ENCODE measurements at regions not wholly inside any gene's neighbourhood (a gene's known extent, or its start where the extent isn't known, plus 50 kb on each side); places are given as distances from the start of the nearest gene placed in this dataset. TPM values are rescaled to one million over a fixed set of nuclear protein-coding genes. Genes with fewer than 3 reads are reported as not detected.

DNA sequence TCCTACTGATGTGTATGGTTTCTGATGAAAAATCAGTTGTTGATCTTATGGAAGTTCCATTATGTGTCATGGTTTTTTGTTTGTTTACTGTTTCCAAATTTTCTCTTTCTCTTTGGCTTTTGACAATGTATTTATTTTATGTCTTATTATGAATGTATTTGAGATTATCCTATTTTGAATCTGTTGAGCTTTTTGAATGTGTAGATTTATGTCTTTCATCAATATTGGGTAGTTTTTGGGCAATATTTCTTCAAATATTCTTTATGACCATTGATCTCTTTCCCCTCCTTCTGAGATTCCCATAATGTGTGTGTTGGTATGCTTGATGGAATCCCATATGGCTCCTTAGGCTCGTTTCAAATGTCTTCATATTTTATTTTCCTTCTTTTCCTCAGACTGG lies 80.5 kb upstream of the FAM47C start:
- no peak for DNase-seq (ENCODE audit: low spot score)

DNA sequence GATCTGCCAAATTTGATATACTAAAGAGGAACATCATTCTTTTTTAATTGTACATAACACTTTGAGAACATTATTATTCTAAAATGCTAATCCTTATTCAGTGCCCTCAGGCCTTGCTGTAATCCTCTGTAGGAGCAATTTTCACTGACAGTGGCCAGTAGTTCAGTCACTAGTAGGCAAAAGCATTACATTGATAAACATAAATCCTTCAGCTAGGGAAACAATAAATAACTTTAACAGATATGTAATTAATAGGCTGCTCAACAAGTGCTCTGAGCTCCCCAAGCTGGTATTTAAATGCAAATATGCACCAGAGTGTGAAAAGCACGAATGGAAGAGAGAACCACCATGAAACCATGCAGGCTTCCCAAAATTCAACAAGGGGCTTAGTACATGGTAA lies 77.7 kb upstream of the FAM47C start:
- DNase-seq (ENCODE audit: low spot score): no peak

DNA sequence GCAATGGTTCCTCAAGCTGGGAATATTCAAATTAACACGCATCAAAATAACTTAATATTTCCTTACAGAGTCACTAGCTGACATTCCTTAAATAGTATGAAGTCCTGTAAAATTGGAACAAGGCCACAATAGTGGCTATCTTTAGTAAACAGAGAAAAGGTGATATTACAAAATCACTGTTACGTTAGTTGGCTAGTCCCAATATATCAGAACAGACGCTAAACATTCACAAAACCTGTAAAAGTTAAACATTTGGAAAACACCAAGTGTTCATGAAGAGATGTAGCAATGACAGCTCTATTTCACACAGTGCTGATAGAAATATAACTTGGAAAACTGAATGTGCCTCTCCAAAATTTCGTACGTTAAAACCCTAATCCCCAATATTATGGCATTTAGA lies 61.0 kb upstream of the FAM47C start:
- DNase-seq (ENCODE audit: low spot score): no peak

DNA sequence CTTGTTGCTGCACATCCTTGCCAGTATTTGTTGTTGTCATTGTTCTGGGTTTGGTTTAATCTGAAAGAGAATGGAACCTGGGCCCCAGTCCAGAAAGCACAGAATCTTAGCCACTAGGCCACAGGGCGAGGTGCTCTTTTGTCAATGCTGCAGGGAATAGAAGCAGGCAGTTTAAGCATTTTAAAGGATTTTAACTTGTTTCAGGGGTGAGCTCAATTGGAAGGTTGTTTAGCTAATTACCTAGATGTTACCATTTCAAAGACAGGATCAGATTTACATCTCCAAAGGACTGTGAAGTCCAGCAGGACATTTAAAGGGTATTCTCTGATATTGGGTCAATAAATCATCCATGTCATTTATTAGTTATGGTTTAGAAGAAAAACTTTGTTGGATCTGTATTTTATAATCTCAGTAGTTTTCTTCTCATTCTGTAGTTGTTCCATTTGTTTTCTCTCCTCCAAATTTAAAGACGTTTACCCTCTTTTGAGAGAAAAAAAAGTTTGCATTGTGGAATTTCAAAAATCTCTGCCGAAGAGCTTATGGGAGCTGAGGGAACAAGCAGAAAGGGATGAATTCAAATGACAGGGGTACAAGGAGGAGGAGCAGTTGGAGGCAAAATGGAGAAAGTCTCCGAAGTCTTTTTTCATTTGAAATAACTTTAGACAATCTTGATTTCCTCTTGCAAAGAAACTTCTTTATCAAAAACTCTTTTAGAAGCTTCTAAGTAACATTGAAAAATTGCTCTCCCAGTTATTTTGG lies 57.5 kb upstream of the FAM47C start:
- DNase-seq (ENCODE audit: low spot score): no peak

DNA sequence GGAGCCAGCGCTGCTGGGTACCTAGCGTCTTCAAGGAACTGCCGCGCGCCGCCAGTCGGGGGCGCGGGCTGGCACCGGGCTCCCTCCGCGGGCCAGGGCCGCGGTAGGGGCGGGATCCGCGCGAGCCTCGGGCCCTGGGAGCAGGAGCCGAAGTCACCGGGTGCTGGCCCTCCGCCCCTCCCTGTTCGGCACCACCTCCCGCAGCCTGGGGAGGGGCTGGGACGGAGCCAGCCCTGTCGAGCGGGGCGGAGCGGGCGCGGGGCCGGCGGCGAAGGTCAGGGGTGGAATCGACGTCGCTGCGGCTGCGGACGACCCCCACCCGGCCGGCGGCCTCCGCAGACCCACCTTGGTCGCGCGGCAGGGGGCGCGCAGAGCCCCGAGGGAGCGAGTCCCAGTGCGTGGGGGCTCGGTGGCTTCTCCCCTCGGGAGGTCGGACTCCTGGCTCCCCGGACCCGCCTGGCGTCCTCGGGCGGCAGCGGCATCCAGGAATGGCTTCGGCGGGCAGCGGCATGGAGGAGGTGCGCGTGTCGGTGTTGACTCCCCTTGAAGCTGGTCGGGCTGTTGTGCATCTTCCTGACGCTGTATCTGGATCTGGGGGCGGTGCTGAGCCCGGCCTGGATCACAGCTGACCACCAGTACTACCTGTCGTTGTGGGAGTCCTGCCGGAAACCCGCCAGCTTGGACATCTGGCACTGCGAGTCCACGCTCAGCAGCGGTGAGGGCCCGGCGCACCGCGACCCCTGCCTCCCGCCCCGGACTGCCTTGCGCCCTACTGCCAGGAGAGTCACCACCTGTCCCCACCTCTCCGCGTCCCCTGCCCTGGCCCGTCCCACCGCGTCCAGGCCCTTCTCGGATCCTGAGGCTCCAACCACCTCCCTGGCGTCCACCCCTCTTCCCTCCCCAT lies 50.5 kb upstream of the FAM47C start:
- no peak for DNase-seq (ENCODE audit: low spot score)

Small RNA genes lying in the stretch of these regions (small RNA-seq; reads per million reads assigned to genes)
- gene BX842568.4: not detected

Data from HT-29 (cell line).